Epithelial cell of proximal tubule (primary cell): ENCODE measurements at regions not wholly inside any gene's neighbourhood (a gene's known extent, or its start where the extent isn't known, plus 50 kb on each side); places are given as distances from the start of the nearest gene placed in this dataset.

Experiments
- DNase-seq: peaks from one replicate; pipeline ENCODE4 v3.0.0-alpha.2; 2011; ENCODE audit warnings: low read depth
- H3K4me3 ChIP-seq: 2 replicates; pipeline ENCODE4 v1.5.1; 2011; ENCODE audit warnings: low read depth, mild to moderate bottlenecking, low read length
- TF ChIP-seq, protein P1 (sequence below): conservative IDR thresholded peaks from 2 replicates; pipeline ENCODE4 v1.5.1; 2012; ENCODE audit warnings: low read depth, mild to moderate bottlenecking, low read length

DNA sequence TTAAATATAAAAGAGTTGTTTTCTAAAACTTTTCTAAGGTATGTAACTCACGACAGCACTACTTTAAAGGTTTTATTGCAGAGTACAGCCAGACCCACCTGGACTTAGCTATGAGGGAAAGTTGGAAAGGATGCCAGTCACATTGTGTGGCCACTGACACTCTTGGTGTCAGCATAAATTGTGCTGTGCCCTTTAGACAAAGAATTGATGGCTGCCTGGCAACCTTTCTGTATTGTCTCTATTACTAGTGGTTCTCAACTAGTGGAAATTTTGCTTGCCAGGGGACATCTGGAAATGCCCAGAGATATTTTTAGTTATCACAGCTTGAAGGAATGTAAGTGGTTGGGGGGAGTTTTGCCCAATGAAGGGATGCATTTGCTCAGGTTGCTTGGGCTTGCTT, 117.5 kb upstream of the APP start:
- no peak for DNase-seq
- H3K4me3 ChIP-seq: no peak overlapping the region
- TF ChIP-seq, protein P1, sequence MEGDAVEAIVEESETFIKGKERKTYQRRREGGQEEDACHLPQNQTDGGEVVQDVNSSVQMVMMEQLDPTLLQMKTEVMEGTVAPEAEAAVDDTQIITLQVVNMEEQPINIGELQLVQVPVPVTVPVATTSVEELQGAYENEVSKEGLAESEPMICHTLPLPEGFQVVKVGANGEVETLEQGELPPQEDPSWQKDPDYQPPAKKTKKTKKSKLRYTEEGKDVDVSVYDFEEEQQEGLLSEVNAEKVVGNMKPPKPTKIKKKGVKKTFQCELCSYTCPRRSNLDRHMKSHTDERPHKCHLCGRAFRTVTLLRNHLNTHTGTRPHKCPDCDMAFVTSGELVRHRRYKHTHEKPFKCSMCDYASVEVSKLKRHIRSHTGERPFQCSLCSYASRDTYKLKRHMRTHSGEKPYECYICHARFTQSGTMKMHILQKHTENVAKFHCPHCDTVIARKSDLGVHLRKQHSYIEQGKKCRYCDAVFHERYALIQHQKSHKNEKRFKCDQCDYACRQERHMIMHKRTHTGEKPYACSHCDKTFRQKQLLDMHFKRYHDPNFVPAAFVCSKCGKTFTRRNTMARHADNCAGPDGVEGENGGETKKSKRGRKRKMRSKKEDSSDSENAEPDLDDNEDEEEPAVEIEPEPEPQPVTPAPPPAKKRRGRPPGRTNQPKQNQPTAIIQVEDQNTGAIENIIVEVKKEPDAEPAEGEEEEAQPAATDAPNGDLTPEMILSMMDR: no peak

DNA sequence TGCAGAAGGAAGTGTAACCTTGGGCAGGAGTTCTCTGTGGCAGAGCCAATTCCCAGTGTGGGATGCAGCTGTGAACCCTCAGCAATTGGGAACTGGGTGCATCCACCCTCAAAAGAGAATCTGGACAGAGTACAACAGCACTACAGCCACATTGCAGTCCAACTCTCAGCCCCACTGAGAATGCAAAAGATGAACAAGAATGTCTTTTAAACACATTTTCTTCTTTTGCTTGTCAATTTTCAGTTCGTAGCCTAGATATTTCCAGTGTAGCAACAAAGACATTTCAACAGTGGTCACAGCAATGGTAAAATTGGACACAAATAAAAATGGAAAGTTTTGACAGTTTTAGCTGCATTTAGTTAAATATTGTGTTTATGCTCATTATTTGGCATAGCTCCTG, 114.0 kb upstream of the APP start:
- H3K4me3 ChIP-seq: no peak overlapping the region
- TF ChIP-seq, protein P1: no peak
- no peak for DNase-seq

DNA sequence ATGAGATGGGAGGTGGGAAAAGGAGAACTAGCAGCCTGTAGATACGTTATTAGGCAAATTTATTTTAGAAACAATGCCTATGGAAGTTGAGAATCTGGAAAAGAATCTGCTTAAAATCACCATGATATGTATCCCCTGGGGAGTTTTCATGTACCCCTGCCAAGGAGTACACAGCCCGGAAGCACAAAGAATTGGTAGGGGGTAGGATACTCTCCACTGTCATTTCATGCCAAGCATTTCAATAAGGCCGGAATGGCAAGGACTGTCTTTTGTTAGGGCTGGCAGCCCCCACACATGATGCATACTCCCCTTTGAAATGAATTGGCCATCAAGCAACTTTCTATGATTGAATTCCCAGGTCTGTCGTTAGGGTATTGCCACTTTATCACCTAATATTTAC, 111.5 kb upstream of the APP start:
- TF ChIP-seq, protein P1: no peak
- no peak for DNase-seq
- H3K4me3 ChIP-seq: no peak overlapping the region

DNA sequence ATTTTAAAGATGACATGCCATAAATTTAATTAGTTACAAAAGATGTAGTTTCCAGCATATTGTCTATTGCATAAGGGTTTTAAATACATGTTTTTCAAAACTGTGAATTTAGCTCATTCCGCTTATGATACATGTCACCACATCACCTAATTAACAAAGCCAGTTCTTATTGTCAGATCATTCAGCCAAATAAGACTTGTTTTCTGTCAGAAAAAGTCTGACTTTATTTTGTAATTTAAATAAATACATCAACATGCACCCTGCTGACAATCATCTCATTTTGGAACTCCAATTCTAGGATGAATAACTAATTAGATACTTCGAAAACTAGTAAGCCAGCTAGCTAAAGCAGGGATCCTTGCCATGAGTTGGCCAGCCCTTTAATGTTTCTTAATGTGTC, 110.9 kb upstream of the APP start:
- no peak overlapping the region for H3K4me3 ChIP-seq
- TF ChIP-seq, protein P1: no peak
- no peak for DNase-seq

DNA sequence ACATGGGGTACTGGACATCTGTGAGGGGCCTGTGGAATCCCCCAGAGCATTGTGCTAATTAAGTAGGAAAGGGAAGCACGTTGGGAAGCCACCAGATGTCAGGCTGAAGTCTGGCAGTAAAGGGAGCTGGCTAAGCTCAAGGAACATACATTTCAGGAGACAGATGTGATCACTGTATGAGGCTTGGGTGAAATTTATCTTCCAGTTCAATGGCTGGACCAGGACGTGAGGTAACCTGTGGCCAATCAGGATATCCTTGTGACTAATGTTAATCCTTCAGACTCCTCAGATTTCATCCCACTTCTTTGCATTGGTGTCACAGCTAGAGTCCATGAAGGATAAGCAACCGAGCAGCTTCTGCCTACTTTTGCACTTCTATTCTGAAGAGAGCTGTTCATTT, 110.2 kb upstream of the APP start:
- H3K4me3 ChIP-seq: no peak overlapping the region
- no peak for DNase-seq
- TF ChIP-seq, protein P1: peak; percentile 8

DNA sequence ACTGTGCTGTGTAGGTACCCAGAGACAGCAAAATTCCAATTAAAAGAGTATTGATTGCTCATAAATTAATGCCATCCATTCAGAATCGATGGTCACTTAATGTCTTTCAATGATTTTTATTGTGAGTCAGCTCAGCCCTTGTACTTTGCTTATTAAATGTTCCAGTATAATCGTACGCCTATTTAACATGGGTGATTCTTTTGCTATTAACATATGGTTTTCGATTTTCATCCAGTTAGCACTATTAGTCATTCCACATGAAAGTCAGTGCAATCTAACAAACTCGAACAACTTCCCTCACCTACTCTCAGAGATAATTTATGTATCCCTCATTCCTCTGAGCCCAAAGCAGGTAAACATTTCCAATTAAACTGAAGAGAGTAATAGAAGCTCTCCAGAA, 109.6 kb upstream of the APP start:
- no peak overlapping the region for H3K4me3 ChIP-seq
- TF ChIP-seq, protein P1: no peak
- DNase-seq: no peak

DNA sequence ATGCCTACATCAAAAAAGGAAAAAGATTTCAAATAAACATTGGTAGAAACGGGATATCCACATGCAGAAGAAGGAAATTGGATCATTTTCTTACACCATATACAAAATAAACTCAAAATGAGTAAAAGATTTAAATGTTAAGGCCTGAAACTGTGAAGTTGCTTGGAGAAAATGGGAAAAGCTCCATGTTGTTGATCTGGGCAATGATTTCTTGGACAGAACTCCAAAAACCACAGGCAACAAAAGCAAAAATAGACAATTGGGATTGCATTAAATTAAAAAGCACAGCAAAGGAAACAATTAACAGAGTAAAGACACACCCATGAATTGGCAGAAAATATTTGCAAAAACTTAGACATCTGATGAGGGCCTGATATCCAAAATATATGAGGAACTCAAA, 105.2 kb upstream of the APP start:
- DNase-seq: no peak
- H3K4me3 ChIP-seq: no peak overlapping the region
- TF ChIP-seq, protein P1: no peak
